ENCODE measurements at regions not wholly inside any gene's neighbourhood (a gene's known extent, or its start where the extent isn't known, plus 50 kb on each side); places are given as distances from the start of the nearest gene placed in this dataset.
A peak's percentile ranks its signal among the peaks of the same experiment; 100 is the strongest.

GRCh38 chr6:78089531-78089930 lies 436.7 kb downstream of the MEI4 start:
- Mint-ChIP-seq H3K27ac (ENCODE audit: unreplicated experiment) (peak overlapping the region; percentile 19), H3K27me3 (ENCODE audit: low read depth) (no peaks in the 10 kb centered on the region), H3K4me3 (ENCODE audit: unreplicated experiment) (no peak overlapping the region), H3K4me1 (ENCODE audit: low read depth) (peaks cover 11% of the 10 kb centered on the region), H3K36me3 (ENCODE audit: low read depth) (no peaks in the 10 kb centered on the region), H3K9me3 (ENCODE audit: low read depth) (no peaks in the 10 kb centered on the region)
- DNase-seq (ENCODE audit: low spot score) = no peak
- TF ChIP-seq, protein P1, sequence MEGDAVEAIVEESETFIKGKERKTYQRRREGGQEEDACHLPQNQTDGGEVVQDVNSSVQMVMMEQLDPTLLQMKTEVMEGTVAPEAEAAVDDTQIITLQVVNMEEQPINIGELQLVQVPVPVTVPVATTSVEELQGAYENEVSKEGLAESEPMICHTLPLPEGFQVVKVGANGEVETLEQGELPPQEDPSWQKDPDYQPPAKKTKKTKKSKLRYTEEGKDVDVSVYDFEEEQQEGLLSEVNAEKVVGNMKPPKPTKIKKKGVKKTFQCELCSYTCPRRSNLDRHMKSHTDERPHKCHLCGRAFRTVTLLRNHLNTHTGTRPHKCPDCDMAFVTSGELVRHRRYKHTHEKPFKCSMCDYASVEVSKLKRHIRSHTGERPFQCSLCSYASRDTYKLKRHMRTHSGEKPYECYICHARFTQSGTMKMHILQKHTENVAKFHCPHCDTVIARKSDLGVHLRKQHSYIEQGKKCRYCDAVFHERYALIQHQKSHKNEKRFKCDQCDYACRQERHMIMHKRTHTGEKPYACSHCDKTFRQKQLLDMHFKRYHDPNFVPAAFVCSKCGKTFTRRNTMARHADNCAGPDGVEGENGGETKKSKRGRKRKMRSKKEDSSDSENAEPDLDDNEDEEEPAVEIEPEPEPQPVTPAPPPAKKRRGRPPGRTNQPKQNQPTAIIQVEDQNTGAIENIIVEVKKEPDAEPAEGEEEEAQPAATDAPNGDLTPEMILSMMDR (IDR thresholded peaks at IDR 0.05) = no peak

DNA sequence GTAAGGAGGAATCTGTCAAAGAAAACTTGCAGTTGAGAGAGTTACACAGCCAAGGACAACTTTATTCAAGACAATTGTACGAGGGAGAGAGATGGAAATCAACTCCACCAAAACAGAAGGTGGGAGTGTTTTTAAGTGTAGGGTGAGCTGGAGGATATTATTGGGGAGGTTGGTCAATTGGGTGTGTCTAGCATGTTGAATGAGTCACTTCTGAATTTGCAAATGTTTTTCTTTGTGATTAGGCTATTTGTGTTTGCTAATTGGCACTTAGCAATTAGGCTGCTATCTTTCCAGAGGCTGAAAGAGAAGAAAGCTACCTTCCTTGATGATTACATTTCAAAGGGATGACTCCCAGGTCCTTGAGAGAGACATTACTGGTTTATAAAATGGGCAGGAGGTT lies 441.1 kb downstream of the MEI4 start:
- H3K27me3 Mint-ChIP-seq (ENCODE audit: low read depth) = no peaks in the 10 kb centered on the region
- DNase-seq (ENCODE audit: low spot score) = no peak

GRCh38 chr6:78101387-78101786 lies 448.5 kb downstream of the MEI4 start:
- DNase-seq (ENCODE audit: low spot score) = no peak
- H3K27me3 Mint-ChIP-seq (ENCODE audit: low read depth) = no peaks in the 10 kb centered on the region
- H3K36me3 Mint-ChIP-seq (ENCODE audit: low read depth) = no peaks in the 10 kb centered on the region
- H3K4me1 Mint-ChIP-seq (ENCODE audit: low read depth) = no peaks in the 10 kb centered on the region
- no peaks in the 10 kb centered on the region for H3K9me3 Mint-ChIP-seq (ENCODE audit: low read depth)
- no peak overlapping the region for H3K27ac Mint-ChIP-seq (ENCODE audit: unreplicated experiment)
- H3K4me3 Mint-ChIP-seq (ENCODE audit: unreplicated experiment) = no peak overlapping the region
- TF ChIP-seq, protein P1 (IDR thresholded peaks at IDR 0.05) = no peak

More for the DNA sequence above, 441.1 kb downstream of the MEI4 start:
- Mint-ChIP-seq H3K9me3 (ENCODE audit: low read depth) (no peaks in the 10 kb centered on the region), H3K36me3 (ENCODE audit: low read depth) (no peaks in the 10 kb centered on the region), H3K27ac (ENCODE audit: unreplicated experiment) (no peak overlapping the region), H3K4me3 (ENCODE audit: unreplicated experiment) (no peak overlapping the region), H3K4me1 (ENCODE audit: low read depth) (peaks cover 11% of the 10 kb centered on the region)
- TF ChIP-seq, protein P1 (IDR thresholded peaks at IDR 0.05) = no peak

- no peak for DNase-seq (ENCODE audit: low spot score)
- TF ChIP-seq, protein P1 (IDR thresholded peaks at IDR 0.05) = no peak
- Mint-ChIP-seq H3K4me1 (ENCODE audit: low read depth) (no peaks in the 10 kb centered on the region), H3K4me3 (ENCODE audit: unreplicated experiment) (no peak overlapping the region), H3K27me3 (ENCODE audit: low read depth) (no peaks in the 10 kb centered on the region), H3K27ac (ENCODE audit: unreplicated experiment) (no peak overlapping the region), H3K9me3 (ENCODE audit: low read depth) (peaks cover 16% of the 10 kb centered on the region), H3K36me3 (ENCODE audit: low read depth) (no peaks in the 10 kb centered on the region)
Measured at GRCh38 chr6:78110641-78111040, 457.8 kb downstream of the MEI4 start.

DNA sequence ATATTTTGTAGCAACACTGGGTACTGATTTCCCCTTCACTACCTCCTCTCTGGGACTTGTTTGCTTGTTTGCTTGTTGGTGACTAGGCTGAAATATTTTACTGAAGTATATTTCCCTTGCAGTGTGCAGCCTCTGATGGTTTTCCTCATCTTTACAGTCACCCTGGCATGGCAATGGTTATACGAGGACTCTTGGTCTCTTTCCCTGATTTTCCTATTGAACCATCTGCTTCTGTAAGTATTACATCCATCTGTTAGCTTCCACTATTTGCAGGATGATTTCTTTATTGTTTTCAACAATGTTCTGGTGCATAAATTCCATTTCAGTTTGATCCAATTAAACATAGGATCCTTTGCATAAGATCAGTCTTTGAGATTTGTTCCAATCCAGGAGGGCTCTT lies 465.1 kb downstream of the MEI4 start:
- Mint-ChIP-seq H3K36me3 (ENCODE audit: low read depth) (no peaks in the 10 kb centered on the region), H3K27me3 (ENCODE audit: low read depth) (no peaks in the 10 kb centered on the region), H3K9me3 (ENCODE audit: low read depth) (peaks cover 17% of the 10 kb centered on the region), H3K4me1 (ENCODE audit: low read depth) (no peaks in the 10 kb centered on the region), H3K27ac (ENCODE audit: unreplicated experiment) (no peak overlapping the region), H3K4me3 (ENCODE audit: unreplicated experiment) (no peak overlapping the region)
- TF ChIP-seq, protein P1 (IDR thresholded peaks at IDR 0.05) = no peak
- no peak for DNase-seq (ENCODE audit: low spot score)

All from chondrocyte (in vitro differentiated cells).